ENCODE measurements at regions not wholly inside any gene's neighbourhood (a gene's known extent, or its start where the extent isn't known, plus 50 kb on each side); places are given as distances from the start of the nearest gene placed in this dataset.

DNA sequence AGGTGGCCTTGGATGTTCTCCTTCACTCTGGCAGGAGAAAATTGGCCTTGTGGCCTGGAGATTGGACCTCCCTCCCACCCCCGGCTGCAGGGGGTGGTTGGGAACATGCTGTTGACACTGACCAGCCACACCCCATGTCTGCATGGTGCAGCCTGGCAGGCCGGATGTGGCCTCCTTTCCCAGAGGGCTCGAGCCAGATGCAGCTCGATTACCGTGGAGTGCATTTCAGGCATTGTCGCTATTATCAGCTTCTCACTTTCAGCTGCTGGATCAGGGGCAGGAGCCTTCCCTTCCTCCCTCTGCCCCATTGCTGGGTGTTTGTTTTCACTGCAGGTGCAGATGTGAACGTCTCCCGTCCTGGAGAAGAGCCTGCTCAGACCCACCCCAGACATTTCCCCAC, 211.0 kb upstream of the SIX2 start:
- TF ChIP-seq CTCF (IDR thresholded peaks at IDR 0.05; ENCODE audit: low read depth, low read length, missing control alignments), result no peak
- no peak for DNase-seq (ENCODE audit: low read depth)
- H3K4me3 ChIP-seq (ENCODE audit: low read depth, low read length), result no peak overlapping the region

DNA sequence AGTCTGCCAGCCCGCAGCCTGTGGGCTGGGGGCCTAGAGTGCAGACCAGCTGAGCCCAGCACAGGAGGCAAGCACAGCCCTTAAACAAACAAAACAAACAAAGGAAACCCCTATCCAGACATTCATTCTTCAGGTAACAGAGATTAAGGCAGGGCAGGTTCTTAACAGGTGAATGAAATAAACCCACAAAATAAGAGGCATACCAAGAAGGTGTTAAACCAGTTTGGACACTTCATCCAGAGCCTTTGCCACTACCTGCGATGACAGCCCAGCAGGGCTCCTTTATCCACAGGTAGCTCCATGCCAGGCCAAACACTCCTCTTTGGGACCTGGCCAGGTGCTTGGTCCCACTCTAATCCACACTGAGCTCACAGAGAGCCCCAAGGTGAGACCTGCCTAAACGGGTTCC, 209.7 kb upstream of the SIX2 start:
- TF ChIP-seq CTCF (IDR thresholded peaks at IDR 0.05; ENCODE audit: low read depth, low read length, missing control alignments), result no peak
- H3K4me3 ChIP-seq (ENCODE audit: low read depth, low read length), result no peak overlapping the region
- no peak for DNase-seq (ENCODE audit: low read depth)

- TF ChIP-seq CTCF (IDR thresholded peaks at IDR 0.05; ENCODE audit: low read depth, low read length, missing control alignments), result no peak
- DNase-seq (ENCODE audit: low read depth), result no peak
- H3K4me3 ChIP-seq (ENCODE audit: low read depth, low read length), result no peak overlapping the region
These were observed 209.0 kb upstream of the SIX2 start for GRCh38 chr2:45218297-45218696.

DNA sequence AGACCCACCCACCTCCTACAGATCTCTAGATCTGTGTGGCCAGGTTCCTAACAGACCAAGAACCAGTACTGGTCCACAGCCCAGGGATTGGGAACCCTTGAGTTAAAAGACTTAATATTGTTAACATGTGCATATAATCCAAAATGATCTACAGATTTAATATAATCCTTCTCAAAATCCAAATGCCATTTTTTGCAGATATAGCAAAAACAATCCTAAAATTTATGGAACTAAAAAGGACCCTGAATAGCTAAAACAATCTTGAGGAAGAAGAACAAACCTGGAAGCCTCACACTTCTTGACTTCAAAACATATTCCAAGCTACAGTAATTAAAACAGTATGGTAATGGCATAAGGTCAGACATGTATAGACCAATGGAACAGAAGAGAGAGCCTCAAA, 206.9 kb upstream of the SIX2 start:
- no peak overlapping the region for H3K4me3 ChIP-seq (ENCODE audit: low read depth, low read length)
- TF ChIP-seq CTCF (IDR thresholded peaks at IDR 0.05; ENCODE audit: low read depth, low read length, missing control alignments), result no peak
- DNase-seq (ENCODE audit: low read depth), result no peak

GRCh38 chr2:45214550-45214949, 205.3 kb upstream of the SIX2 start:
- H3K4me3 ChIP-seq (ENCODE audit: low read depth, low read length), result no peak overlapping the region
- DNase-seq (ENCODE audit: low read depth), result no peak
- TF ChIP-seq CTCF (IDR thresholded peaks at IDR 0.05; ENCODE audit: low read depth, low read length, missing control alignments), result no peak

GRCh38 chr2:45212953-45213635, 203.8 kb upstream of the SIX2 start:
- H3K4me3 ChIP-seq (ENCODE audit: low read depth, low read length), result no peak overlapping the region
- no peak for TF ChIP-seq CTCF (IDR thresholded peaks at IDR 0.05; ENCODE audit: low read depth, low read length, missing control alignments)
- no peak for DNase-seq (ENCODE audit: low read depth)

GRCh38 chr2:45211636-45212035, 202.4 kb upstream of the SIX2 start:
- DNase-seq (ENCODE audit: low read depth), result no peak
- no peak for TF ChIP-seq CTCF (IDR thresholded peaks at IDR 0.05; ENCODE audit: low read depth, low read length, missing control alignments)
- H3K4me3 ChIP-seq (ENCODE audit: low read depth, low read length), result no peak overlapping the region
